ENCODE measurements at regions not wholly inside any gene's neighbourhood (a gene's known extent, or its start where the extent isn't known, plus 50 kb on each side); places are given as distances from the start of the nearest gene placed in this dataset.
A peak's percentile ranks its signal among the peaks of the same experiment; 100 is the strongest.
"Not testable (repeated sequence)": the region's sequence is repeated elsewhere in the genome, so short reads cannot be mapped to it uniquely, and the experiment has no call there.

DNA sequence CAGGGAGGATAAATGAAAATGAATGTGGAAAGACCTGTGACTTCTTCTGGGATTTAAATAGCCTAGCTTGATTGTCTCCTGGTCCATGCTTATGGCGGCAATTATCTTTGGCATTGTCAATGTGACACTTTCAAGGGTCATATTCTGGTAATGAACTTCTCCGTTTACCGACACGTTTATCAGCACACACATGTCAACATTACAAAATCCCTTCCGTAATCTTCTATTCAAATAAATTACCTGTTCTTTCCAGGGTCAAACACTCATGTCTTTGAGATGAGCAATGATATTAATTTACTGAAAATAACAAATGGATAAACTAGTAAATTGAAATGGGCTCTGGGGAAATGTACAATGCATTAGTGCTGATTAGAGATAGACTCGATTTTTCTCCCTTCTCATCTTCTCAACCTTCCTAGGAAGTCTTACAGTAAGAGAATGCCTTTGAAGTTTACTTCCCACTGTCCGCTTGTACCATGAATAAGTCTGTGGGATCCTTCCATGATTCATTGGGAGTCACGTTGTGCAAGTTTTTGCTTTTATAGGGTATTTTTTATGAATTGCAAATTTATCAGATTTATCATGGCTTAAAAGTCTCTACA, 646.3 kb upstream of the LRATD1 start:
- no peak for DNase-seq (ENCODE audit: low spot score)
- no peak for FAIRE-seq

DNA sequence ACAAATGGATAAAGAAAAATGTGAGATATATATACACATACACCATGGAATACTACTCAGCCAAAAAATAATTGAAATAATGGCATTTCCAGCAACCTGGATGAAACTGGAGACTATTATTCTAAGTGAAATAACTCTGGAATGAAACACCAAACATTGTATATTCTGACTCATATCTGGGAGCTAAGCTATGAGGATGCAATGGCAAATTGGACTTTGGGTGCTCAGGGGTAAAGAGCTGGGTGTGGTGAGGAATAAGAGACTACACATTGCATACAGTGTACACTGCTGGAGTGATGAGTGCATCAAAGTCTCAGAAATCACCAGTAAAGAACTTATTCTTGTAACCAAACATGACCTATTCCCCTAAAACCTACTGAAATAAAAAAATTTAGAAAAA, 636.0 kb upstream of the LRATD1 start:
- DNase-seq (ENCODE audit: low spot score) (no peak), FAIRE-seq (no peak)

DNA sequence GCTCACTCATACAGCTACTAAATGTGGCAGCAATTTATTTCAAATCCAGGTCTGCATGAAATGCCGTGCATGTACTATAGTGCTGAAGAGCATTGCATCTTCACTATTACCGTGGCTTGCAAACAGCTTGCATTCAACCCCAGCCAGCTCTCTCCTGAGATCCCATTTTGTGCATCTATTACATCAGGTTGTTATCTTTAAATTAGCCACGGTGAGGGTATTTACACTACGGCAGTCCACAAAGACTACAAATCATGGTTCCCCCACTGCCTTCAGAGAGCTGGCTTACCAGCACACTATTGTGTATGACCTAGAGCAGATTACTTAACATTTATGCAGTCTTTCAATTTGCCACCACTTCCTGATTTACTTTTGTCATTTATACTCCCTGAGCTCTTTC, 621.3 kb upstream of the LRATD1 start:
- DNase-seq (ENCODE audit: low spot score) (no peak), FAIRE-seq (no peak)

DNA sequence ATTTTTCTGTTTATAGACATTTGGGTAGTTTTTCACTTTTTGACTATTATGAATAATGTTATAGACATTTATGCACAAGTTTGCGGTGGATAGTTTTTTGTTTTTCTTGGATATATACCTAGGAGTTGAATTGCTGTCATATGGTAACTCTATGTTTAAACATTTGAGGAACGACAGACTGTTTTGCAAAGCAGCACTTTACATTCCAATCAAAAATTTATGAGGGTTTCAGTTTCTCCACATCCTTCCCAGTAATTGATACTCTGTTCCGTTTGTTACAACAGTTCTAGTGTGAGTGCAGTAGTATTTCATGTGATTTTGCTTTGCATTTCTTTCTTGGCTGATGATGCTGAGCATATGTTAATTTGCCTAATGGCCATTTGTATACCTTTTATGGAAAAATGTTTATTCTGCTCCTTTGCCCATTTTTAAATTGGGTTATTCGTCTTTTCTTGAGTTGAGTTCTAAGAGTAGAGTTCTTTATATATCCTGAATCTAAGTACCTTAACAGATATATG, 617.3 kb upstream of the LRATD1 start:
- no peak for FAIRE-seq
- DNase-seq (ENCODE audit: low spot score) = no peak

DNA sequence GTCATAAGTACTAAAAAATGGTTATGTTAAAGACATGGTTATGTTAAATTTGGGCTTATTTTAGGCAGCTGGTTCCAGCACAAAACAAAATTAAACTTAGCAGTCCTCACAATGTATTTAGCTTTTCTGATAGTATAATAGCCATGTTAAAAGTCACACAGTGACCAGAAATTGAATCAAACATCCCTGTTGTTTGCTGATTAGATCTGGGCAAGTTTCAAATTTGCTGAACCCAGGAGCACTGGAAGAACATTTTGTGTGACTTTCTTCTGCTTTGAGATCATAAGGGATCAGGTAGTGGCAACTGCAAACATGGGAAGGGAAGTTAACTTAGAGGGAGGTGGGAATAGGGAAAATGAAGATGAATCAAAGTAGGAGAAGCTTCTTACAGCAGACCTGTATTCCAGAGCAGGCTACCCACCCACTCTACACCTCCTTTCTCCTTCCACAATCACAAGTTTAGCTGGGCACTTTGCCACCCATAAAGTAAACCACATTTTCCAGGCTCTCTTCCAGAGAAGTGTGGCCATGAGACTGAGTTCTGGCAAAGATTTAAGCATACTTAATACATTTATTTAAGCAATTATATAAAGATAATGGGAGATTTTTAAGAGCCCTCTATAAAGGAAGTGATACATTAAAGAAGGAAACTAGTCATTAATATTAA, 616.1 kb upstream of the LRATD1 start:
- DNase-seq (ENCODE audit: low spot score) (peak; percentile 48), FAIRE-seq (no peak)

GRCh38 chr2:14018620-14019019, 613.9 kb upstream of the LRATD1 start:
- FAIRE-seq (no peak), DNase-seq (ENCODE audit: low spot score) (no peak)

DNA sequence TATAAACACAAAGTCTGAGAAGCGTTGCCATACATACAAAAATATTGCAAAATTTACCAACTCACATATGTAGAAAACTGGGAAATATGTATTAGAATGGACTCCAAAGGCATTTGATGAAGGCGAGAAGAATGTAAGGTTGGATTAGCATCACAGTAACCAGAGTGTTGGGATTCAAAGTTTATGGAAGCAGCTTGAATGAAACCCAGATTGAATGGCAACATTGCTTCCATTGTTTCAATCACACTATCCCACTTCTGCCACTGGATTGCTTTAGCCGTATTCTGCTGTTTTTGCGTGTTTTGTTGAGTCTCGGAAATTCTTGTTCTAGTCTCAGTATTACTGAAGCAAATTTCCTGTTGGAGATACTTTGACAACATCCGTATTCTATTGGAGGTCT, 609.0 kb upstream of the LRATD1 start:
- DNase-seq (ENCODE audit: low spot score) (no peak), FAIRE-seq (no peak)

- no peak for DNase-seq (ENCODE audit: low spot score)
- no peak for FAIRE-seq
Observed at GRCh38 chr2:14039134-14039533, 593.4 kb upstream of the LRATD1 start.

- no peak for FAIRE-seq
Observed at GRCh38 chr2:14047491-14047890, 585.0 kb upstream of the LRATD1 start.

GRCh38 chr2:14051401-14051800, 581.1 kb upstream of the LRATD1 start:
- no peak for DNase-seq (ENCODE audit: low spot score)
- no peak for FAIRE-seq

More at GRCh38 chr2:14047491-14047890, 585.0 kb upstream of the LRATD1 start:
- no peak for DNase-seq (ENCODE audit: low spot score)

DNA sequence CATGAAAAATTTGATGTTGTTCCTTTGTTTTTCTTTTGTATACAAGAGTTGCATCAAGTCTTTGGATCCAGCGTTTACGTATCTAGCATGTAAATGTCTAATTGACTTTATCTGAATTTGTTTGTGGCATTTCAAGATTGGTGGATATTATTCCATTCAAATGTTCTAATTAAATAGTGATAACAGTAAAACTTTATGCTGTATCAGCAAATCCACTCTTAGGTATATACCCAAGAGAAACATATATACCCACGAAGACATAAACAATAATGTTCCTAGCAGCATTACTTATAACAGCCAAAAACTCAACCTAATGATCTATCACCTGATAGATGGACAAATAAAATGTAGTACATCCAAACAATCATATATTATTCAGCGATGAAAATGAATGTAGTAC, 579.4 kb upstream of the LRATD1 start:
- no peak for FAIRE-seq

DNA sequence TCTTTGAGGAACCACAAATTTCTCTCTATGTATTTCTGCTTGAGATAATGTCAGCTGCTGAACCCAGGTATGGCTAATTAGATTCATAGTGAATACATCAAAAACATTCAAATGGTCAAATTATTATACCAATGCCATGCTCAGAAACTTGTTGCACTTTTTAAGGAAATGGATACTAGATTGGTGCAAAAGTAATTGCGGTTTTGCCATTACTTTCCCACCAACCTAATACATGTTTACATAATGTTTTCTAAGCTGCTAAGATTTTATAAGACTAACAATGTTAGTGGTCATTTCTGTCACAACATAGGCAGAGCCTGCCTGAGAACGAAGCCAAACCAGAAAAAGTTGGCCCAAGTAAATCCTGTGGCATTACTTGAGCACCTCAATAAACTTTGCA, 568.2 kb upstream of the LRATD1 start:
- DNase-seq (ENCODE audit: low spot score) (no peak), FAIRE-seq (no peak)

More for the DNA sequence above, 579.4 kb upstream of the LRATD1 start:
- no peak for DNase-seq (ENCODE audit: low spot score)

DNA sequence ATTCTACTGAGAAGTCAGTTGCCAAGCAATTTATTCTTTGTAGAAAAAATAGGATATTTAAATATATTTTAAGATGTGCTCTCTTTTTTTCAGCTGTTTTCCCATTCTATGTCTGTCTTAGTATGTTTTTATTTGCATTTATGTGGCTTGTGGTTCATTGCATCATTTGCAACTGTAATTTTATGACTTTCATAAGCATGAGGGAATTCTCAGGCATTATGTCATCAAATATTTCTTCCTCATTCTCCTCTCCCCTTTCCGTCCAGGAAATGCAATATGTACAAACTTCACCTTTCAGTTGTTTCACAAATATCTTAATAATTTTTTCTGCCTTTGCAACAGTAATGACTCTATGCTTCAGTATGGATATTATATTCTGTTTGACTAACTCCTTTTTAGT, 560.2 kb upstream of the LRATD1 start:
- no peak for FAIRE-seq

GRCh38 chr2:14074691-14075090, 557.8 kb upstream of the LRATD1 start:
- FAIRE-seq = no peak
- DNase-seq (ENCODE audit: low spot score) = no peak

More for the DNA sequence above, 560.2 kb upstream of the LRATD1 start:
- peak; percentile 7 for DNase-seq (ENCODE audit: low spot score)

DNA sequence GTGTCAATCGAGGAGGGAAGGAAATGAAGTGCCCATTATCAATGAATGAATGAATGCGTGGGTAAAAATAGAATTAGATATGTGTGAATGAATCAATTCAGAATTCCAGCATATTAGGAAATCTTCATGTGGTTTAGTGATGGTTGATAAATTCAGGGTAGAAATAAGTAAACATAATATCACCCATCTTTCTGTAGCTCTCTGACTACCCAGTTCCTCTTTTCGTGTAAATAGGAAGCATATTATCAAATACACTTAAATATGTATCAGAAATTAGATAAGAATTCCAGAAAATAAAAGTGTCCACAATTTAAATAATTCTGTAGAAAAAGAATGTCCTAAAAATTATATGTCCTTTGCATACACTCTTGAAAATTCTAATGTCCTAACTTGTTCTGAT, 552.9 kb upstream of the LRATD1 start:
- DNase-seq (ENCODE audit: low spot score) (no peak), FAIRE-seq (no peak)

DNA sequence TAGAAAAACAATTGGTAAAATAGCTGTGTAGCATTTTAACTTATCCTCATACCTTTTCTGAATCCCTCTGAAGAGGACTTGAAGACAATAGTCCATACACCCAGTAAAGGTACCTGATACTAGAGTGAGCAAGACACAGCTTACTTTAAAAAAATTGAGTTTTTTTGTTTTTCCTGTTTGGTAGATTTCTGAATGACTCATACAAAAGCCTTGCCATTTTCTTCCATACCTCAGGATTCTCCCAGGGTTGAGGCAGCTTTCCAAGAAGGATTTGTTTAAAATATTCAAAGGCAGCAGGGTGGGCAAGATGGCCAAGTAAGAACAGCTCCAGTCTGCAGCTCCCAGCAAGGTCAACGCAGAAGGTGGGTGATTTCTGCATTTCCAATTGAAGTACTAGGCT, 551.0 kb upstream of the LRATD1 start:
- FAIRE-seq = no peak

GRCh38 chr2:14082640-14083039, 549.9 kb upstream of the LRATD1 start:
- FAIRE-seq = no peak
- DNase-seq (ENCODE audit: low spot score) = no peak

More for the DNA sequence above, 551.0 kb upstream of the LRATD1 start:
- peak; percentile 11 for DNase-seq (ENCODE audit: low spot score)

DNA sequence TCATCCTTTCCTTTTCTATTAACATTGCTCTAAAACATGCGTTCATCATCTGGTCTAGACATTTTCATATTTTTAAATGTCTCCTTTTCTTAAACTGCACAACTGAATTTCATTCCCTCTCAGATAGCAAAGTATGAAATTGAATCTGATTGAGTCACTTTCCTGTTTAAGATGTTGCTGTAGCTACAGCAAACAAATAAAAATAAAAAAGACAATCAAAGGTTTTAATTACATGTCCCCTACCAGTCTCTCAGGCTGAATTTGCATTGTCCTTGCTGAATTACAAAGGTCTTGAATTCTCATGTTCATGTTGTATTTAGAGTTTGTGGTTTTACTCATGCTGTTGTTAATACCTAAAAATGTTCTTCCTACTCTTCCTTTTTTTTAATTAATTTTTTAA, 537.9 kb upstream of the LRATD1 start:
- no peak for DNase-seq (ENCODE audit: low spot score)
- FAIRE-seq = no peak

DNA sequence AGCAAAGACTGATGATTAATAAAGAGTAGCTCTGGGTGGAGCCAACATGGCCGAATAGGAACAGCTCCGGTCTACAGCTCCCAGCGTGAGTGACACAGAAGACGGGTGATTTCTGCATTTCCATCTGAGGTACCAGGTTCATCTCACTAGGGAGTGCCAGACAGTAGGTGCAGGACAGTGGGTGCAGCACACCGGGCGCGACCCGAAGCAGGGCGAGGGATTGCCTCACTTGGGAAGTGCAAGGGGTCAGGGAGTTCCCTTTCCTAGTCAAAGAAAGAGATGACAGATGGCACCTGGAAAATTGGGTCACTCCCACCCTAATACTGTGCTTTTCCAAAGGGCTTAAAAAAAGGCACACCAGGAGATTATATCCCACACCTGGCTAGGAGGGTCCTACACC, 533.4 kb upstream of the LRATD1 start:
- FAIRE-seq; DNase-seq (ENCODE audit: low spot score): not testable (repeated sequence)

DNA sequence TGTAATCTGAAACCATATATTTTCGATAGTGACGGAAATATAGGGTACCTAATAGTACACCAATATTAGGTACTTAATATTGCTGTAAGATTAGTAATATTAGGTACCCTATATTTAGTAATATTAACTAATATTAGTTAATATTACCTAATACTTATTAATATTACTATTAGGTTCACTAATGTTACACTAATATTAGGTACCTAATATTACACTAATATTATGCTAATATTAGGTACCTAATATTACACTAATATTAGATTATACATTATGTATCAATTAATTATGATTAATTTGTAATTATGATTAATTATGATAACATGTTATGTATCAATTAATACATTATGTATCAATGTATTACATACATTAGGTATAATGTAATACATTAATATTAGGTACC, 518.2 kb upstream of the LRATD1 start:
- no peak for DNase-seq (ENCODE audit: low spot score)
- FAIRE-seq = no peak

- FAIRE-seq (no peak), DNase-seq (ENCODE audit: low spot score) (no peak)
Observed at GRCh38 chr2:14120376-14120775, 512.1 kb upstream of the LRATD1 start.

DNA sequence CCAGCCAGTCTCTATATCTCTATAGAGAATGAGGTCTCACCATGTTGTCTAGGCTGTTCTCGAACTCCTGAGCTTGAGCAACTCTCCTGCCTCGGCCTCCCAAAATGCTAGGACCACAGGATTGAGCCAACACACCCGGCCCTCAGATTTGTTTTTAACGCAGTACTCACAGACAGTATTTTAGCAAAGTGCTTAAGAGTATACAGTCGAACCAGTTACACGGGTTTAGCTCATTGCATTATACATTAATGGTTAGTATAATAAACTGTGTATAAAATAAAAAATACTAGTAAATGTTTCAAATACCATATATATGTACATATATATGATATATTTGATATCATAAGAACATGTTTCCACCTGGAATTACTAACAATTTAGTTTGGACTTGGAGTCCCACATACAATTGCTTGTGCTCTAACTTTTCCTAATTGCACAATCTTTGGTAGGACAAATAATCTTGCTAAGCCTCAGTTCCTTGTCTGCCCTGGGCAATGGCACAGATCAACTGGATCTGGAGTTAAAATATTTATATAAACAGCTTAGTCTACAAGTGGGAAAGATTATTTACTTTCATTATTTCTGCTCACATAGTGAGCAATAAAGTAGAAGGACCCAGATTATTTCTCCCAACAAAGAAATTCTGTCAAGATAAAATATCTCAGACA, 508.9 kb upstream of the LRATD1 start:
- no peak for FAIRE-seq

More for the DNA sequence above, 508.9 kb upstream of the LRATD1 start:
- no peak for DNase-seq (ENCODE audit: low spot score)

Data from urothelium cell line (cell line).